GM12878 (cell line): ENCODE measurements at regions not wholly inside any gene's neighbourhood (a gene's known extent, or its start where the extent isn't known, plus 50 kb on each side); places are given as distances from the start of the nearest gene placed in this dataset.

Source experiments
- ATAC-seq: fragments of 200-7000 bp; cut with Tn5 transposase; 3 replicates; pipeline ENCODE4 v1.9.1; 2020; ENCODE audit warnings: mild to moderate bottlenecking, moderate library complexity
- BruUV-seq: library from RNA; stranded (reverse); fragments of 400-500 nt; replicated peaks from 2 replicates; lab custom pipeline; 2021; lab: Mats Ljungman, UMichigan
- CTCF ChIA-PET: fragments of 300-600 bp; sonication (Branson Sonifier 250); formaldehyde crosslinking; extraction: SDS; loops from one replicate; lab custom pipeline; 2021; ENCODE audit warnings: inconsistent platforms; lab: Yijun Ruan, JAX
- POLR2A ChIA-PET: fragments of 350-600 bp; formaldehyde crosslinking; extraction: SDS; loops from one replicate; lab custom pipeline; 2021; ENCODE audit warnings: inconsistent platforms; lab: Charles Lee
- RAD21 ChIA-PET: fragments of 300-600 bp; sonication (Branson Sonifier 250); formaldehyde crosslinking; loops from one replicate; lab custom pipeline; 2023; ENCODE audit warnings: antibody characterized with exemption; ENCODE audit not compliant: unreplicated experiment; lab: Charles Lee
- SMC1A ChIA-PET: fragments of 300-600 bp; sonication (Branson Sonifier 250); formaldehyde crosslinking; loops from one replicate; lab custom pipeline; 2023; ENCODE audit not compliant: unreplicated experiment, uncharacterized antibody; lab: Charles Lee
- DNase-seq: peaks from one replicate; pipeline ENCODE4 v3.0.0-alpha.2; 2011; ENCODE audit warnings: low read depth, low spot score
- FAIRE-seq: peaks from 3 replicates; lab custom pipeline; 2011; peaks lifted over from hg19 to GRCh38; lab: Jason Lieb, UNC
- H2AFZ ChIP-seq: 2 replicates; pipeline ENCODE4 v1.6.0; 2011; ENCODE audit warnings: low read depth, low read length, control low read depth; ENCODE audit not compliant: control insufficient read depth
- H3K27ac ChIP-seq: 2 replicates; pipeline ENCODE4 v1.5.1; 2011; ENCODE audit warnings: control low read depth; ENCODE audit not compliant: control insufficient read depth, insufficient read depth
- H3K27me3 ChIP-seq, 2 experiments: replicated peaks in 1 of 2; 2 replicates each; pipeline versions ENCODE4 v1.6.0 to v1.6.1; 2011; ENCODE audit warnings: low read length in 1 of 2; ENCODE audit not compliant: control insufficient read depth in 2 of 2, insufficient read depth in 2 of 2
- H3K36me3 ChIP-seq, 2 experiments: 2 replicates each; pipeline ENCODE4 v1.5.1; 2011; ENCODE audit warnings: low read length in 1 of 2; ENCODE audit not compliant: control insufficient read depth in 2 of 2, insufficient read depth in 2 of 2
- H3K4me1 ChIP-seq: 2 replicates; pipeline ENCODE4 v1.6.1; 2011; ENCODE audit warnings: mild to moderate bottlenecking, low read length, moderate library complexity, mixed read lengths; ENCODE audit not compliant: control insufficient read depth, insufficient read depth
- H3K4me2 ChIP-seq: 2 replicates; pipeline ENCODE4 v1.6.0; 2011; ENCODE audit warnings: control low read depth; ENCODE audit not compliant: control insufficient read depth, insufficient read depth
- H3K4me3 ChIP-seq: fragments of 200-600 bp; sonication (generic); 2 replicates; pipeline ENCODE4 v1.5.1; 2016
- H3K79me2 ChIP-seq: 2 replicates; pipeline ENCODE4 v1.6.0; 2011; ENCODE audit warnings: low read length; ENCODE audit not compliant: control insufficient read depth, insufficient read depth
- H3K9ac ChIP-seq: 2 replicates; pipeline ENCODE4 v1.8.0; 2011; ENCODE audit warnings: low read length, control low read depth, mixed read lengths; ENCODE audit not compliant: control insufficient read depth, insufficient read depth
- H3K9me3 ChIP-seq: replicated peaks from 3 replicates; pipeline ENCODE4 v1.5.1; 2011; ENCODE audit warnings: mild to moderate bottlenecking, low read length; ENCODE audit not compliant: control insufficient read depth, insufficient read depth
- H4K20me1 ChIP-seq: 2 replicates; pipeline ENCODE4 v1.6.0; 2011; ENCODE audit not compliant: control insufficient read depth, insufficient read depth
- CBX3 ChIP-seq: fragments of 200-600 bp; sonication (generic); IDR thresholded peaks from 2 replicates; pipeline ENCODE4 v1.6.1; 2016; ENCODE audit warnings: low read depth, borderline replicate concordance
- DPF2 ChIP-seq: fragments of 450-650 bp; IDR thresholded peaks from 2 replicates; pipeline ENCODE4 v1.6.1; 2017; ENCODE audit warnings: mild to moderate bottlenecking
- ESRRA ChIP-seq: IDR thresholded peaks from 2 replicates; pipeline ENCODE4 v1.6.1; 2012; ENCODE audit warnings: mild to moderate bottlenecking, low read length, improper control_type of control experiment
- IRF4 ChIP-seq: IDR thresholded peaks from 2 replicates; pipeline ENCODE4 v1.6.1; 2011; ENCODE audit warnings: low read depth, low read length
- IRF5 ChIP-seq: fragments of 450-650 bp; IDR thresholded peaks from 2 replicates; pipeline ENCODE4 v1.6.1; 2017; ENCODE audit warnings: borderline replicate concordance
- MTA2 ChIP-seq: fragments of 450-650 bp; IDR thresholded peaks from 2 replicates; pipeline ENCODE4 v1.6.1; 2016; ENCODE audit warnings: low read depth, mild to moderate bottlenecking, moderate library complexity
- NBN ChIP-seq: fragments of 450-650 bp; IDR thresholded peaks from 2 replicates; pipeline ENCODE4 v1.6.1; 2016
- NR2C2 ChIP-seq: IDR thresholded peaks from 2 replicates; pipeline ENCODE4 v1.6.1; 2011; ENCODE audit warnings: borderline replicate concordance, low read depth; ENCODE audit not compliant: control insufficient read depth, insufficient read length
- RAD21 ChIP-seq: IDR thresholded peaks from 2 replicates; pipeline ENCODE4 v1.6.1; 2011; ENCODE audit warnings: mild to moderate bottlenecking, low read depth, low read length, moderate library complexity; ENCODE audit not compliant: insufficient read depth
- TAF1 ChIP-seq: IDR thresholded peaks from 2 replicates; pipeline ENCODE4 v1.6.1; 2011; ENCODE audit warnings: mild to moderate bottlenecking, low read depth, low read length, borderline replicate concordance
- WGBS: methylation state at CpG from one replicate; pipeline ENCODE4 v1.1.6; 2016; ENCODE audit warnings: low lambda C conversion rate; ENCODE audit not compliant: insufficient replicate concordance, insufficient coverage; ENCODE audit errors: missing lambda C conversion rate; 5-methylcytosine and 5-hydroxymethylcytosine counted together
- in situ Hi-C: fragments of 300-500 bp; cut with MboI; formaldehyde crosslinking; loops from 9 replicates; pipeline ENCODE4 v1.14.3; 2018; ENCODE audit warnings: mixed read lengths
- intact Hi-C: fragments of 100-400 bp; cut with micrococcal nuclease; formaldehyde crosslinking; loops from one replicate; pipeline ENCODE4 v1.14.2; 2022; ENCODE audit not compliant: unreplicated experiment
- TF ChIP-seq, protein P1 (sequence below): IDR thresholded peaks from 2 replicates; pipeline ENCODE4 v1.6.1; 2012; ENCODE audit warnings: low read length, inconsistent platforms

DNA sequence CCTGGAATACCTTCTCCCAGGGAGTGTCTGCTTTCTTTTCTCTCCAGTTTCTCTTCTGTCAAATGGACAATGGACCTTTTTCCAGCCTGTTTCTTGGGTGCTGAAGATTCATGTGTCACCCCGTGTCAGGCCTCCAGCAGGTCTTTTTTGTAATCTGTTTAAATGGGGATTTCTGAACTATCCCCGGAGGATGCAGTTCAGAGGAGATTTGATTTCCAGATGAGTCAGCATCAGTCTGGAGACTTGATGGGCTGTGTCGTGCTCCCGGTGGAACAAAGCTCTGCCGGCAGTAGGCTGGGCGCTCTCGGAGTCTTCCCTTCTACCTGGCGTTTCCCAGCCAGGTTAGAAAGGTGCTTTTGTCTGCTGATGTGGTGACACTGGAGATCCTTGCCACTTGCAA is 440.6 kb downstream of the HS3ST3B1 start:
- ChIA-PET SMC1A (no interaction called here), RAD21 (no interaction called here)
- TF ChIP-seq IRF4: no peak
- no peak for TF ChIP-seq ESRRA
- TF ChIP-seq NBN: no peak
- no peak for TF ChIP-seq CBX3
- no peak for TF ChIP-seq IRF5
- TF ChIP-seq, protein P1, sequence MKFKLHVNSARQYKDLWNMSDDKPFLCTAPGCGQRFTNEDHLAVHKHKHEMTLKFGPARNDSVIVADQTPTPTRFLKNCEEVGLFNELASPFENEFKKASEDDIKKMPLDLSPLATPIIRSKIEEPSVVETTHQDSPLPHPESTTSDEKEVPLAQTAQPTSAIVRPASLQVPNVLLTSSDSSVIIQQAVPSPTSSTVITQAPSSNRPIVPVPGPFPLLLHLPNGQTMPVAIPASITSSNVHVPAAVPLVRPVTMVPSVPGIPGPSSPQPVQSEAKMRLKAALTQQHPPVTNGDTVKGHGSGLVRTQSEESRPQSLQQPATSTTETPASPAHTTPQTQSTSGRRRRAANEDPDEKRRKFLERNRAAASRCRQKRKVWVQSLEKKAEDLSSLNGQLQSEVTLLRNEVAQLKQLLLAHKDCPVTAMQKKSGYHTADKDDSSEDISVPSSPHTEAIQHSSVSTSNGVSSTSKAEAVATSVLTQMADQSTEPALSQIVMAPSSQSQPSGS: no peak
- no peak for TF ChIP-seq DPF2
- no peak for TF ChIP-seq NR2C2
- TF ChIP-seq TAF1: no peak
- no peak for TF ChIP-seq MTA2
- no peak for TF ChIP-seq RAD21
- TF ChIP-seq, all 136 proteins: peak for 0
- POLR2A ChIA-PET: no interaction called here
- whole genome bisulfite sequencing: 6% methylated on average over 8 of the region's 8 CpGs
- CTCF ChIA-PET: no interaction called here
- H3K79me2 ChIP-seq: no peaks in the 10 kb centered on the region
- ATAC-seq (no peak), DNase-seq (no peak), FAIRE-seq (no peak)
- H3K9me3 ChIP-seq: no peaks in the 10 kb centered on the region
- no peak overlapping the region for H3K4me3 ChIP-seq
- no peaks in the 10 kb centered on the region for H3K36me3 ChIP-seq
- no TSS peak for BruUV-seq
- no peaks in the 10 kb centered on the region for H3K4me1 ChIP-seq
- no peak overlapping the region for H3K4me2 ChIP-seq
- H3K27me3 ChIP-seq: no peaks in the 10 kb centered on the region
- H2AFZ ChIP-seq: no peak overlapping the region
- intact Hi-C loops (no loop called here), in situ Hi-C loops (no loop called here)
- no peak overlapping the region for H3K27ac ChIP-seq
- no peak overlapping the region for H3K9ac ChIP-seq
- H4K20me1 ChIP-seq: no peaks in the 10 kb centered on the region
